ENCODE measurements at regions not wholly inside any gene's neighbourhood (a gene's known extent, or its start where the extent isn't known, plus 50 kb on each side); places are given as distances from the start of the nearest gene placed in this dataset.

GRCh38 chr2:52082646-52083045 is 1050.7 kb upstream of the NRXN1 start:
- Histone ChIP-seq H3K27me3 (ENCODE audit: control insufficient read depth, insufficient read depth, low read length) (no peaks in the 10 kb centered on the region), H3K4me3 (ENCODE audit: low read depth, low read length) (no peak overlapping the region), H3K36me3 (ENCODE audit: control insufficient read depth, insufficient read depth, low read length) (no peaks in the 10 kb centered on the region)
- no peak for DNase-seq (ENCODE audit: low read depth)
- no peak for TF ChIP-seq CTCF (IDR thresholded peaks at IDR 0.05; ENCODE audit: insufficient read depth, low read length, poor library complexity, severe bottlenecking)

- H3K27me3 ChIP-seq (ENCODE audit: control insufficient read depth, insufficient read depth, low read length): no peaks in the 10 kb centered on the region
- TF ChIP-seq CTCF (IDR thresholded peaks at IDR 0.05; ENCODE audit: insufficient read depth, low read length, poor library complexity, severe bottlenecking): no peak
- no peak for DNase-seq (ENCODE audit: low read depth)
- H3K36me3 ChIP-seq (ENCODE audit: control insufficient read depth, insufficient read depth, low read length): no peaks in the 10 kb centered on the region
- H3K4me3 ChIP-seq (ENCODE audit: low read depth, low read length): no peak overlapping the region
Observed at GRCh38 chr2:52079602-52080001, 1047.7 kb upstream of the NRXN1 start.

- TF ChIP-seq CTCF (IDR thresholded peaks at IDR 0.05; ENCODE audit: insufficient read depth, low read length, poor library complexity, severe bottlenecking): no peak
- Histone ChIP-seq H3K4me3 (ENCODE audit: low read depth, low read length) (no peak overlapping the region), H3K36me3 (ENCODE audit: control insufficient read depth, insufficient read depth, low read length) (no peaks in the 10 kb centered on the region), H3K27me3 (ENCODE audit: control insufficient read depth, insufficient read depth, low read length) (no peaks in the 10 kb centered on the region)
- no peak for DNase-seq (ENCODE audit: low read depth)
Observed at GRCh38 chr2:52077159-52077558, 1045.2 kb upstream of the NRXN1 start.

- no peaks in the 10 kb centered on the region for H3K36me3 ChIP-seq (ENCODE audit: control insufficient read depth, insufficient read depth, low read length)
- no peak for TF ChIP-seq CTCF (IDR thresholded peaks at IDR 0.05; ENCODE audit: insufficient read depth, low read length, poor library complexity, severe bottlenecking)
- DNase-seq (ENCODE audit: low read depth): no peak
- no peak overlapping the region for H3K4me3 ChIP-seq (ENCODE audit: low read depth, low read length)
- H3K27me3 ChIP-seq (ENCODE audit: control insufficient read depth, insufficient read depth, low read length): no peaks in the 10 kb centered on the region
Observed at GRCh38 chr2:52074130-52074719, 1042.3 kb upstream of the NRXN1 start.

- DNase-seq (ENCODE audit: low read depth): no peak
- no peak for TF ChIP-seq CTCF (IDR thresholded peaks at IDR 0.05; ENCODE audit: insufficient read depth, low read length, poor library complexity, severe bottlenecking)
- Histone ChIP-seq H3K4me3 (ENCODE audit: low read depth, low read length) (no peak overlapping the region), H3K36me3 (ENCODE audit: control insufficient read depth, insufficient read depth, low read length) (no peaks in the 10 kb centered on the region), H3K27me3 (ENCODE audit: control insufficient read depth, insufficient read depth, low read length) (no peaks in the 10 kb centered on the region)
Observed at GRCh38 chr2:52072949-52073348, 1041.0 kb upstream of the NRXN1 start.

GRCh38 chr2:52070665-52071064 is 1038.7 kb upstream of the NRXN1 start:
- no peaks in the 10 kb centered on the region for H3K27me3 ChIP-seq (ENCODE audit: control insufficient read depth, insufficient read depth, low read length)
- no peak for TF ChIP-seq CTCF (IDR thresholded peaks at IDR 0.05; ENCODE audit: insufficient read depth, low read length, poor library complexity, severe bottlenecking)
- H3K36me3 ChIP-seq (ENCODE audit: control insufficient read depth, insufficient read depth, low read length): no peaks in the 10 kb centered on the region
- H3K4me3 ChIP-seq (ENCODE audit: low read depth, low read length): no peak overlapping the region
- DNase-seq (ENCODE audit: low read depth): no peak
